HG02759 (cell line): ENCODE measurements at regions not wholly inside any gene's neighbourhood (a gene's known extent, or its start where the extent isn't known, plus 50 kb on each side); places are given as distances from the start of the nearest gene placed in this dataset.
"Not testable (repeated sequence)": the region's sequence is repeated elsewhere in the genome, so short reads cannot be mapped to it uniquely, and the experiment has no call there.

Source experiments
- ATAC-seq: cut with Tn5 transposase; IDR thresholded peaks from one replicate; pipeline ENCODE4 v1.9.1; 2021; ENCODE audit warnings: mild to moderate bottlenecking, moderate library complexity; ENCODE audit not compliant: unreplicated experiment

GRCh38 chr4:13678186-13678924, 50.8 kb upstream of the BOD1L1 start:
- no peak for ATAC-seq

DNA sequence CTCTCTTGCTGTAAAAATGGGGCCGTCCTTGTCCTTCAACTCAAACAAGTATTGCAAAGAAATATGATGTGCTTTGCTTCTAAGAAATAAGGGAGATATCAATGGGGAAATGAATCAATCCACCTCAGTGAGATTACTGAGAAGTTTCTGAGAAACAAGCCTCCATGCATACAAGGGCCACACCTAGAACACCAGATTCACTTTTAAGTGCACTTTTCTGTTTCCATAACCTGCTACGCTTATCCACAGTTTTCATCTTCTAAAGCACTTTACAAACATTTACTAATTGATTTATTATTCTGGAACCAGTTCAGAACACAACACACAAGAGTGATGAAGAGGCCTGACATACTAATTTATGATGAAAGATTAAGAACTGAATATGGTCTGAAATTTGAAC, 54.0 kb upstream of the BOD1L1 start:
- no peak for ATAC-seq

DNA sequence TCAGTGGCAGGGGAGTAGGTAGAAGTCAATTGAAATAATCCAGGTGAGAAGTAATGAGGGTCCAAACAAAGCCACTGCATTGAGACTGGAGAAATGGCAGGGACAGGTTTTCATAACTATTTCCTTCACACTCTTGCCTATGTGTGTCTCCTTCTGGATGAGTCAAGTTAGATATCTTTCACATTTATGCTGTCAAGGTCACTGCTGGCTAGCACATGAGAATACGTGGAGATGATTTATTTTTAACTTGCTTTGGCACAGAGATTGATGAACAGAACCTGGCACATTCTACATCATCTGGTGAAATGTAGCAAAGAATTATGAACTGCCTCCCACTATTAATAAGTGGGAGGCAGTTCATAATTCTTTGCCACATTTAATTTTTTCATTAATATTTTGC, 66.7 kb upstream of the BOD1L1 start:
- no peak for ATAC-seq

DNA sequence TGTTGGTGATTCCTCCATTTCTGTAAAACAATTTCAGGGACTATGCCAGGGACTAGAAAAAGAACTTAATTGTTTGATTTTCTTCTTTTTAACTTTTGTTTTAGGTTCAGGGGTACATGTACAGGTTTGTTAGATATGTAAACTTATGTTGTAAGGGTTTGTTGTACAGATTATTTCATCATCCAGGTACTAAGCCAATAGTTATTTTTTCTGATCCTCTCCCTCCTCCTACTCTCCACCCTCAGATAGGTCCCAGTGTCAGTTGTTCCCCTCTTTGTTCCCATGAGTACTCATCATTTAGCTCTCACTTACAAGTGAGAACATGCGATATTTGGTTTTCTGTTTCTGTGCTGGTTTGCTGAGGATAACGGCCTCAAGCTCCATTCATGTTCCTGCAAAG, 70.8 kb upstream of the BOD1L1 start:
- ATAC-seq, result no peak

DNA sequence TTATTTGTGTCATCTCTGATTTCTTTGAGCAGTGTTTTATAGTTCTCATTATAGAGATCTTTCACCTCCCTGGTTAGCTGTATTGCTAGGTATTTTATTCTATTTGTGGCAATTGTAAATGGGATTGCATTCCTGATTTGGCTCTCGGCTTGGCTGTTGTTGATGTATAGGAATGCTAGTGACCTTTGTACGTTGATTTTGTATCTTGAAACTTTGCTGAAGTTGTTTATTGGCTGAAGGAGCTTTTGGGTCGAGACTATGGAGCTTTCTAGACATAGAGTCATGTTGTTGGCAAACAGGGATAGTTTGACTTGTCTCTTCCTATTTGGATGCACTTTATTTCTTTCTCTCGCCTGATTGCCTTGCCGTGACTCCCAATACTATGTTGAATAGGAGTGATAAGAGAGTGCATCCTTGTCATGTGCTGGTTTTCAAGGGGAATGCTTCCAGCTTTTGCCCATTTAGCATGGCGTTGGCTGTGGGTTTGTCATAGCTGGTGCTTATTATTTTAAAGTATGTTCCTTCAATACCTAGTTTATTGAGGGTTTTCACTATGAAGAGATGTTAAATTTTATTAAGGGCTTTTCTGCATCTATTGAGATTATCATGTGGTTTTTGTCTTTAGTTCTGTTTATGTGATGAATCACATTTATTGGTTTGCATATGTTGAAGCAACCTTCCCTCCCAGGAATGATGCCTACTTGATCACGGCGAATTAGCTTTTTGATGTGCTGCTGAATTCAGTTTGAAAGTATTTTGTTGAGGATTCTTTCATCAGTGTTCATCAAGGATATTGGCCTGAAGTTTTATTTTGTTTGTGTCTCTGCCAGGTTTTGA, 72.7 kb upstream of the BOD1L1 start:
- no peak for ATAC-seq

DNA sequence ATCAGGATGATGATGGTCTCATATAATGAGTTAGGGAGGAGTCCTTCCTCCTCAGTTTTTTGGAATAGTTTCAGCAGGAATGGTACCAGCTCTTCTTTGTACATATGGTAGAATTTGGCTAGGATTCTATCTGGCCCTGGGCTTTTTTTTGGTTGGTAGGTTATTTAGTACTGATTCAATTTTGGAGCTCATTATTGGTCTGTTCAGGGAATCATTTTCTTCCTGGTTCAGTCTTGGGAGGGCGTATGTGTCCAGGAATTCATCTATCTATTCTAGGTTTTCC, 73.3 kb upstream of the BOD1L1 start:
- not testable (repeated sequence) for ATAC-seq

- ATAC-seq, result no peak
Measured at GRCh38 chr4:13701937-13702446, 74.5 kb upstream of the BOD1L1 start.

- no peak for ATAC-seq
Measured at GRCh38 chr4:13703096-13703495, 75.6 kb upstream of the BOD1L1 start.

DNA sequence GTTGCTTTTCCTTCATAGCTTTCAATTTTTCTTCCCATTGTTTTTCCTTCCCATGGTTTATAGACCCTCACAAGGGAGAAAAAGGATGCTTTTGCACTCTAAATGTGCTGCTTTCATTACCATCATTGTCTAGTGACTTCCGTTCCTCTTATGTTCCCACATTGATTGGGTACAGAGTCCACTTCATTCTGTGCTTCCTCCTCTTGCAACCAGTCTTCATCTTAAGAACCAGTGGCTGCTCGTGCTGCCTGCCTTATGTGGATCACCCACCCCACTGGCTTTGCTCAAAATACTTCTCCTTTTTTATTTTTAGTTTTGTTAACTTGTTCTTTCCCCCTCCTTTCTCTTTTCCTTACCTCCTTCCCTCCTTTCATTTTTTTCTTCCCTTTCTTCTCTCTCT, 76.5 kb upstream of the BOD1L1 start:
- no peak for ATAC-seq

- ATAC-seq, result no peak
Measured at GRCh38 chr4:13704761-13705160, 77.2 kb upstream of the BOD1L1 start.

DNA sequence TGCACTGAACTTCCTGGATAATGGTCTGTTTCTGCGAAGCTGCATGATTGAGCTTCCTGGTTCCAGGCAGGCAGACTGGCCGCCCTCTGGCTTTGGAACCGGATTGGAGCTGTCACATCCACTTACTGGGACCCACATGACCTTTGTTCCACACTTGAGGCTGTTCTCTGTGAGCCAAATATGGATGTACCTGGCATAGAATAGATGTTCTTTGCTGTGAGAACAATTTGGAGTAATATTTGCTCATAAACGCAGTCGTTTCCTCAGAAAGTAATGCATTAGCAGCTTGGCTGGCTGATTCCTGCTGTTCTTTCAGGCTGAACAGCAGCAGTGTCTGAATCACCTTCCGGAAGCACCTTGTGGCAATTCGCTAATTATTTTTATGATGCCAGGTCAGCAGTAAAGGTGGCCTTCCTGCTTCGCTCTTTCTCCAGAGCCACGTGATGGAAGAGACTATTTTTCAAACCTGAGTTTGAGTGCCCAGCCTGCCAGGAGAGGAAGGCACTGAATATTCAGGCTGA, 78.1 kb upstream of the BOD1L1 start:
- ATAC-seq, result no peak

GRCh38 chr4:13706120-13706519, 78.6 kb upstream of the BOD1L1 start:
- ATAC-seq, result no peak

DNA sequence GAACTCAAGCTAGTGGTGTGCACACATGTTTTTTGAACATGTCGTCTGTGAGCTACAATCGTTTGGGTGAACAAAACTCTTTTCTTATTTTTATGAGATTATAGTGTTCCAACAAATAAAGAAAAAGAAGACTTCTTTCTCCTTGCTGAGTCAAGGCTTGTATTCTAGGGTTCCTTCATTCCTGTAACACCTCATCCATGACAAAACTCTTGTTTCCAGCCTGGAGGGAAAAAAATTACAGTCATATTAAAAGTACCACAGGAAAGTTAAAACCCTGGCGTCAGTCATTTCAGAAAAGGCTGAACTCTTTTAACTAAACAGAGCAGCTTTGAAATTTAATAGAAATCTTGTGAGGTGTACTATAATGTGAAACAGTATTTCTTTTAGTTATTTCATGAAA, 79.2 kb upstream of the BOD1L1 start:
- ATAC-seq, result no peak

- no peak for ATAC-seq
Measured at GRCh38 chr4:13710246-13710885, 82.8 kb upstream of the BOD1L1 start.

- ATAC-seq, result no peak
Measured at GRCh38 chr4:13711233-13711785, 83.8 kb upstream of the BOD1L1 start.

DNA sequence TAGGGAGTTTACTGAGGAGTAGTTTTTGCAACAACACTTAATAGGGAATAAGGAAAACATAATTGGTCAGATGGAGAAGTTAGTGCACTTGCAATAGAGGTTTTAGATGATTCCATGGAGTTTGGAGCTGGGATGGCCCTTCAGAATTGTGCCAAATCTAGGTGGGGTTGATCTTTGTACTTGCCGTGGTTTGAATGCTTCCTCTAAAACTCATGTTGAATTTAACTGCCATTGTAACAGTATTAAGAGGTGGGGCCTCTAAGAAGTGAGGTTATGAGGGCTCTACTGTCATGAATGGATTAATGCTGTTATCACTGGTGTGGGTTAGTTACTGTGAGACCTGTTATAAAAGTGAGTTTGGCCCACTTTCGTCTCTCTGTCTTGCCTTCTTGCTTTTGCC, 94.4 kb upstream of the BOD1L1 start:
- no peak for ATAC-seq

- no peak for ATAC-seq
Measured at GRCh38 chr4:13722649-13723048, 95.1 kb upstream of the BOD1L1 start.

- ATAC-seq, result no peak
Measured at GRCh38 chr4:13728761-13729160, 101.2 kb upstream of the BOD1L1 start.

DNA sequence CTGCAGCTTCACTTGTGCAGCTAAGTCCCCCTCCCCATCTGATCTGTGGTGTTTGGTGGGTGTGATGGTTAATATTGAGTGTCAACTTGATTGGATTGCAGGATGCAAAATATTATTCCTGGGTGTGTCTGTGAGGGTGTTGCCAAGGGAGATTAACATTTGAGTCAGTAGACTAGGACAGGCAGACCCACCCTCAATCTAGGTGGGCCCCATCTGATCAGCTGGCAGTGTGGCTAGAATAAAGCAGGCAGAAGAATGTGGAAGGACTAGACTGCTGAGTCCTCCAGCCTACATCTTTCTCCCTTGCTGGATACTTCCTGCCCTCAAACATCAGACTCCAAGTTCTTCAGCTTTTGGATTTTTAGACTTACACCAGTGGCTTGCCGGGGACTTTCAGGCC, 103.5 kb upstream of the BOD1L1 start:
- ATAC-seq, result no peak

GRCh38 chr4:13733817-13734216, 106.3 kb upstream of the BOD1L1 start:
- no peak for ATAC-seq

GRCh38 chr4:13750594-13750993, 123.1 kb upstream of the BOD1L1 start:
- ATAC-seq, result no peak
